Calu3 (cell line): ENCODE measurements at regions not wholly inside any gene's neighbourhood (a gene's known extent, or its start where the extent isn't known, plus 50 kb on each side); places are given as distances from the start of the nearest gene placed in this dataset.
"Not testable (repeated sequence)": the region's sequence is repeated elsewhere in the genome, so short reads cannot be mapped to it uniquely, and the experiment has no call there.

Source experiments
- BruUV-seq: library from RNA; stranded (reverse); fragments of 400-500 nt; replicated peaks from 2 replicates; lab custom pipeline; 2021; lab: Mats Ljungman, UMichigan
- CTCF ChIA-PET: fragments of 300-600 bp; sonication (Branson Sonifier 250); formaldehyde crosslinking; loops from one replicate; lab custom pipeline; 2022; ENCODE audit warnings: antibody characterized with exemption; lab: Charles Lee
- DNase-seq: peaks from one replicate; pipeline ENCODE4 v3.0.0; 2022
- H3K27ac Mint-ChIP-seq: one replicate; pipeline ENCODE4 v1.8.0; 2022; ENCODE audit warnings: mixed read lengths; ENCODE audit not compliant: unreplicated experiment
- H3K27me3 Mint-ChIP-seq: one replicate; pipeline ENCODE4 v1.8.0; 2022; ENCODE audit warnings: mixed read lengths; ENCODE audit not compliant: unreplicated experiment
- H3K36me3 Mint-ChIP-seq: one replicate; pipeline ENCODE4 v1.8.0; 2022; ENCODE audit warnings: mild to moderate bottlenecking, moderate library complexity, mixed read lengths; ENCODE audit not compliant: insufficient read depth, unreplicated experiment
- H3K4me1 Mint-ChIP-seq: one replicate; pipeline ENCODE4 v1.8.0; 2022; ENCODE audit warnings: mild to moderate bottlenecking, low read depth, mixed read lengths; ENCODE audit not compliant: unreplicated experiment
- H3K4me3 Mint-ChIP-seq: one replicate; pipeline ENCODE4 v1.8.0; 2022; ENCODE audit warnings: mild to moderate bottlenecking, low read depth, moderate library complexity, mixed read lengths; ENCODE audit not compliant: unreplicated experiment
- H3K9me3 Mint-ChIP-seq: one replicate; pipeline ENCODE4 v1.8.0; 2022; ENCODE audit warnings: low read depth, mixed read lengths; ENCODE audit not compliant: unreplicated experiment
- intact Hi-C: fragments of 100-400 bp; cut with micrococcal nuclease; formaldehyde crosslinking; loops from one replicate; pipeline ENCODE4 v1.10.0; 2022; ENCODE audit not compliant: unreplicated experiment

DNA sequence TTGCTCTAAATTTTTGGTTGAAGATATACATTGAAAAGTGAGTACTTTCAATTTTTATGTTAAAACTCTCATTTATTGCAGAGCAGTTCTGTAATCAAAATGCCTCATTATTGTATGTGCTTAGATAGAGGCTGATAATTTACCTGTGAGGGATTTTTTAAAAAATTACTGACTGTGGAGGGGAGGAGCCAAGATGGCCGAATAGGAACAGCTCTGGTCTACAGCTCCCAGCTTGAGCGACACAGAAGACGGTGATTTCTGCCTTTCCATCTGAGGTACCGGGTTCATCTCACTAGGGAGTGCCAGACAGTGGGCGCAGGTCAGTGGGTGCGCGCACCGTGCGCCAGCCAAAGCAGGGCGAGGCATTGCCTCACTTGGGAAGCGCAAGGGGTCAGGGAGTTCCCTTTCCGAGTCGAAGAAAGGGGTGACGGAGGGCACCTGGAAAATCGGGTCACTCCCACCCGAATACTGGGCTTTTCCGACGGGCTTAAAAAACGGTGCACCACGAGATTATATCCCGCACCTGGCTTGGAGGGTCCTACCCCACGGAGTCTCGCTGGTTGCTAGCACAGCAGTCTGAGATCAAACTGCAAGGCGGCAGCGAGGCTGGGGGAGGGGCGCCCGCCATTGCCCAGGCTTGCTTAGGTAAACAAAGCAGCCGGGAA lies 89.4 kb downstream of the DDX11 start:
- H3K4me1 Mint-ChIP-seq, intact Hi-C loops, BruUV-seq, CTCF ChIA-PET, H3K27me3 Mint-ChIP-seq, H3K36me3 Mint-ChIP-seq, H3K9me3 Mint-ChIP-seq, DNase-seq, H3K4me3 Mint-ChIP-seq, H3K27ac Mint-ChIP-seq: not testable (repeated sequence)

DNA sequence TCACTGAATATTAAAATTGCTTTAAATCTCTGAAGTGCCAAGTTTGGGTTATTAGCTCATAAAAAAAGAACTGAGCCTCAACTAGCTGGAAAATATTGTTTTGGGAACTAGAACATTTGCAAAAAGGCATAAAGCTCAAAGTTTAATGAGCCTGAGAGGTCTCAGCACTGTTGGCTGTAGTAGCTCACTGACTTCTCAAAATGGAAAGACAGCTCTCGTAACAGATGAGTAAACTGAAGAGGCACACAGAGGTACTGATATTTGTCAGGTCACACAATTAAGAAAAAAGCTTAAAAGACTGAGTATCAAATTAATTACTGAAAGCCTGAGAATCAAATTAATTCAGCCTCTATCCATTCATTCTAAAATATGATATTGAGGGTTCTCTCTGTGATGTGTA lies 100.6 kb downstream of the DDX11 start:
- H3K9me3 Mint-ChIP-seq, BruUV-seq, H3K27me3 Mint-ChIP-seq, H3K4me1 Mint-ChIP-seq, H3K36me3 Mint-ChIP-seq, CTCF ChIA-PET, H3K4me3 Mint-ChIP-seq, intact Hi-C loops, DNase-seq, H3K27ac Mint-ChIP-seq: not testable (repeated sequence)

DNA sequence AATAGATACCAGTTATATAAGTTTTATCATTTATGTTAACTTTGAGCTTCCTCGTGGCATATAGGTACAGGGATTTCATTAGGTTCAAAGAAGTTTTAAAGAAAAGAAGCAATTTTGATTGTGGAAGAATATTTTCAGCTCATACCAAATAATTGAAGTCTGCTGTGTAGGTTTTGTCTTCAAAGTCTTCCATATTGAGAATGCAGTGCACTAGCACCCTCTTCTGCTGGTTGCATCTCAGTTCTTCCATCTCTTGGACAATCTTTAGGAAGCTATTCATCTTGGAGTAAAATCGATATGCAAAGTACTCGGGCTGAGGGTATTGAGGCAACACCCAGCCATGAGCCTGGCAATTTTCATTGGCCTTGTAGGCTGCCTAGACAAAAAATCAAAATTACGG lies 103.9 kb downstream of the DDX11 start:
- DNase-seq, intact Hi-C loops, H3K4me3 Mint-ChIP-seq, H3K27ac Mint-ChIP-seq, H3K27me3 Mint-ChIP-seq, H3K9me3 Mint-ChIP-seq, BruUV-seq, H3K36me3 Mint-ChIP-seq, H3K4me1 Mint-ChIP-seq, CTCF ChIA-PET: not testable (repeated sequence)

DNA sequence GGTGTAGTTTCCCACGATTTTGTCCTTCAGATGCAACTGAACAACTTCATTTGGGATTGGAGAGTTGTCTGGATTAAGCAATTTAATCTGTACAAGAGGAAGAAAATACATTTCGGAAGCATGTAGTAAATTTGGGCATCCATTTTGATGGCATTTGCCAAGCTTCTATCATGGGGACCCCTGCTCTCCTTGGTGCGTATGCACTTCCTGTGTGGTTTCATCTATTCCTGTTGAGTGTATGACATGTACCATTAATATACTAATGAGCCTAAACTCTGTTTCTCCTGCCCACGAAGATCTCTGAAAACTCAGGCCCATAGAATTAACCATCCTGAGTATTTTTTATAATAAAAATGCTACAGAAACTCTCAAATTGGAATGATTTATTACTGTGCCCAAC lies 105.2 kb downstream of the DDX11 start:
- DNase-seq, H3K4me1 Mint-ChIP-seq, intact Hi-C loops, H3K27me3 Mint-ChIP-seq, H3K36me3 Mint-ChIP-seq, CTCF ChIA-PET, H3K27ac Mint-ChIP-seq, BruUV-seq, H3K4me3 Mint-ChIP-seq, H3K9me3 Mint-ChIP-seq: not testable (repeated sequence)

DNA sequence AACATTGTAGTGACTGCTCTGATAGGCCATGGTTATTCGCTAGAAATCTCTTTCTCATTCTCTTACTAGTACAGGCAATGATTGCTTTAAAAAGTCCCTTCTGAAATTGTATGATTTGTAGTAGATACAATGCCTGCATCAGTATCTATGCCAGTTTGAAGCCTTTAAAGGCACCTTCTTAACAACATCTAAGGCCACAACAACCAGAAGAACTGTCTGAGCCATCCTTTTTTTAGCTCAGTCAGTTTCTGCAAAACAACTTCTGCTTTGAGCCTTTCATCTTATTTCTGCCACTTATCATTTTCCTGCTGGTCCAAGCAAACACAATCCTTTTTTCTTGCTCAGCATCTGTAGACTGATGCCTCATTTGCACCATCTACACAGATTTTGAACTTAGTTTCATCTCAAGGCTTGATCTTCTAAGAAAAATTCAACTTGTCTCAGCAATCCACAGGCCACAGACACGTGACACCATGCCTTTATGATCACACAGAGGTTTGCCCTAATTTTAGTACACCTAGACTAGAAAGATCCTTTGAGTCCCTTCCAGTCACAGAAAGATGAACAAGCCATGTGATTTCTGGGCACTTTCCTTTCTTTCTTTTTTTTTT lies 106.1 kb downstream of the DDX11 start:
- DNase-seq, H3K27me3 Mint-ChIP-seq, H3K27ac Mint-ChIP-seq, H3K4me3 Mint-ChIP-seq, H3K36me3 Mint-ChIP-seq, intact Hi-C loops, BruUV-seq, H3K4me1 Mint-ChIP-seq, CTCF ChIA-PET, H3K9me3 Mint-ChIP-seq: not testable (repeated sequence)

DNA sequence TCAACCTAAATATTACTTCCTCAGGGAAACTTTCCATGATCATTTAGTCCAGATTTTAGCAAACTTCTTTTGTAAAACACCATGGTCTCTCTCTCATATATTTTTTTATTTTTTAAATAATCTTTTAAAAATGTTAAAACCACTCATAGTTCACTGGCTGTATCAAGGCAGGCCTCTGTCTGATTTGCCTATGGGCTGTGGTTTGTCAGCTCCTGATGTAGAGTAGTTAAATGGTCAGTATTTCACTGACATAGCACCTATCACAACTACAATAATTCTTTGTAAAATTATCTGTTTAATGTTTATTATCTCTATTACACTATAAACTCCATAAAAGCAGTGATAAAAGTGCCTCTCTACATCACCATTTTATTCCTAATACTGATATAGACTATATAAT lies 108.9 kb downstream of the DDX11 start:
- H3K4me3 Mint-ChIP-seq, DNase-seq, CTCF ChIA-PET, intact Hi-C loops, BruUV-seq, H3K36me3 Mint-ChIP-seq, H3K4me1 Mint-ChIP-seq, H3K27ac Mint-ChIP-seq, H3K9me3 Mint-ChIP-seq, H3K27me3 Mint-ChIP-seq: not testable (repeated sequence)

DNA sequence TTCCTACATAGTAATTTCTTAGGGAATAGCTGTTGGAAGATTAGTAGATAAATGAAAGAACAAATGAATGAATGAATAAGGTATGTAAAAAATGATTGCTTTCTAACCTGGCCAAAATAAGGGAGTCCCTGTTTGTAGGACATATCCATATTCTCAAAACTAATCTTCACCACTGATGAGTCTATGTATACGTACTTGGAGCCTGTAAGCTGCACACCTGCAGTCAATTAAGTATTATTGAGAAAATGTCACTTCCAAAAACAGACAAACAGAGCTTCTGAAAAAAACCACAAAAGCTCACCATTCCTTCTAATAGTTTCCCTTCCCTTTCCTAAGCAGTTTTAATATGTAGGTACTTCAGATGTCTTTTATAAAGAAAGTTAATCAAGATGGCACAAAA lies 109.4 kb downstream of the DDX11 start:
- H3K4me3 Mint-ChIP-seq, DNase-seq, CTCF ChIA-PET, H3K36me3 Mint-ChIP-seq, H3K27me3 Mint-ChIP-seq, intact Hi-C loops, H3K9me3 Mint-ChIP-seq, H3K4me1 Mint-ChIP-seq, BruUV-seq, H3K27ac Mint-ChIP-seq: not testable (repeated sequence)

DNA sequence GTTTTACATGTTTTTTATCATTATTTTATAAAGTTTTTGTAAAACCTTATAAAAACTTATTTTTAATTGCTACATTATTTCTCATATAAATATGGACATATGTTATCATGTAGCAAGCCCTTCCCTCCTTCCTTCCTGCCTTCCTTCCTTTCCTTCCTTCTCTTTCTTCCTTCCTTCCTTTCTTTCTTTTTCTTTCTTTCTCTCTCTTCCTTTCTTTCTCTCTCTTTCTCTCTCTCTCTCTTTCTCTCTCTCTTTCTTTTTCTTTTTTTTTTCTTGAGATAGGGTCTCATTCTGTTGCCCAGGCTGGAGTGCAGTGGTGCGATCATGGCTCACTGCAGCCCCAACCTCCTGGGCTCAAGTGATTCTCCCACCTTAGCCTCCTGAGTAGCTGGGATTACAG lies 110.2 kb downstream of the DDX11 start:
- H3K27me3 Mint-ChIP-seq, CTCF ChIA-PET, H3K27ac Mint-ChIP-seq, intact Hi-C loops, DNase-seq, H3K4me3 Mint-ChIP-seq, H3K36me3 Mint-ChIP-seq, BruUV-seq, H3K4me1 Mint-ChIP-seq, H3K9me3 Mint-ChIP-seq: not testable (repeated sequence)

DNA sequence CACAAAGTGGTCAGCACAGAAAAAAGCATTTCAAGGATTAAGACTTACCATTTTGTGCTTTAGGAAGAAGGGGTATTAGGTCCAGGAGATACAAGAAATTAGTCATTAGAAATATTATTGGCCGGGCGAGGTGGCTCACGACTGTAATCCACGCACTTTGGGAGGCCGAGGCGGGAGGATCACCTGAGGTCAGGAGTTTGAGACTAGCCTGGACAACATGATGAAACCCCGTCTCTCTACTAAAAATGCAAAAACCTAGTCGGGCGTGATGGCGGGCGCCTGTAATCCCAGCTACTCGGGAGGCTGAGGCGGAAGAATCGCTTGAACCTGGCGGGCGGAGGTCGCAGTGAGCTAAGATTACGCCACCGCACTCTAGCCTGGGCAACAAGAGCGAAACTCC lies 111.0 kb downstream of the DDX11 start:
- H3K4me1 Mint-ChIP-seq, H3K27ac Mint-ChIP-seq, CTCF ChIA-PET, BruUV-seq, H3K4me3 Mint-ChIP-seq, intact Hi-C loops, H3K9me3 Mint-ChIP-seq, H3K27me3 Mint-ChIP-seq, DNase-seq, H3K36me3 Mint-ChIP-seq: not testable (repeated sequence)

DNA sequence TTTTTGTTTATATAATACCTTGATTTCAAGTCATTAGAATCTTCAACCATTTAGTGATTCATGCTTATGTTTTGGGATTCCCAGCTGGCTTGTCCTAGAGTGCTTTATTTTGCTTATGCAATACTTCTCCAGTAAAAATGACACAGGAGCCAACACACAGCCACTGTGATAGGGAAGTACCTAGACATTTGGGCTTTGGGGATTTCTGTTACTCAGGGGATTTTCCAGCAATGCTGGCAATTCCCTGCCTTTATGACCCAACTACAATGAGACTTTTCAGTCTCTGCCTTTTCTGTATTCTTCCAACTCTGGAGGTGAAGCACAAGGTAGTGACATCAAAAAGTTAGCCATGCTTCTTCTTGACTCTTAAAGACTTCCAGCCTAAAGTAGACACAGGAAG lies 119.0 kb downstream of the DDX11 start:
- intact Hi-C loops, H3K27me3 Mint-ChIP-seq, BruUV-seq, H3K36me3 Mint-ChIP-seq, H3K27ac Mint-ChIP-seq, H3K4me3 Mint-ChIP-seq, H3K4me1 Mint-ChIP-seq, CTCF ChIA-PET, DNase-seq, H3K9me3 Mint-ChIP-seq: not testable (repeated sequence)
